NCI-H1436 (cell line): ENCODE measurements at regions not wholly inside any gene's neighbourhood (a gene's known extent, or its start where the extent isn't known, plus 50 kb on each side); places are given as distances from the start of the nearest gene placed in this dataset.

Experiments used
- DNase-seq: peaks from one replicate; lab custom pipeline; 2025; lab: John Stamatoyannopoulos, UW

GRCh38 chr2:157056200-157056676 lies 201.3 kb upstream of the GALNT5 start:
- no peak for DNase-seq

GRCh38 chr2:157058161-157058560 lies 199.3 kb upstream of the GALNT5 start:
- no peak for DNase-seq

- no peak for DNase-seq
These were observed 198.5 kb upstream of the GALNT5 start for GRCh38 chr2:157059036-157059435.

GRCh38 chr2:157061799-157062198 lies 195.7 kb upstream of the GALNT5 start:
- no peak for DNase-seq

- DNase-seq, result no peak
These were observed 189.9 kb upstream of the GALNT5 start for GRCh38 chr2:157067562-157067961.

GRCh38 chr2:157068237-157068636 lies 189.3 kb upstream of the GALNT5 start:
- no peak for DNase-seq

- DNase-seq, result no peak
These were observed 181.6 kb upstream of the GALNT5 start for GRCh38 chr2:157075924-157076323.

GRCh38 chr2:157076526-157077161 lies 180.9 kb upstream of the GALNT5 start:
- no peak for DNase-seq

- DNase-seq, result no peak
These were observed 179.7 kb upstream of the GALNT5 start for GRCh38 chr2:157077753-157078350.

- DNase-seq, result no peak
These were observed 174.6 kb upstream of the GALNT5 start for GRCh38 chr2:157082950-157083349.

- DNase-seq, result no peak
These were observed 172.0 kb upstream of the GALNT5 start for GRCh38 chr2:157085522-157085921.

- no peak for DNase-seq
These were observed 170.0 kb upstream of the GALNT5 start for GRCh38 chr2:157087373-157088002.

GRCh38 chr2:157093666-157094065 lies 163.8 kb upstream of the GALNT5 start:
- no peak for DNase-seq

GRCh38 chr2:157105372-157105771 lies 152.1 kb upstream of the GALNT5 start:
- DNase-seq, result no peak

GRCh38 chr2:157106950-157107349 lies 150.6 kb upstream of the GALNT5 start:
- no peak for DNase-seq

GRCh38 chr2:157107460-157107859 lies 150.0 kb upstream of the GALNT5 start:
- DNase-seq, result no peak

GRCh38 chr2:157107877-157108276 lies 149.6 kb upstream of the GALNT5 start:
- peak; percentile 51 for DNase-seq

- no peak for DNase-seq
These were observed 134.7 kb upstream of the GALNT5 start for GRCh38 chr2:157122776-157123175.

- no peak for DNase-seq
These were observed 132.8 kb upstream of the GALNT5 start for GRCh38 chr2:157124731-157125130.

GRCh38 chr2:157125685-157126084 lies 131.8 kb upstream of the GALNT5 start:
- DNase-seq, result no peak

- no peak for DNase-seq
These were observed 130.1 kb upstream of the GALNT5 start for GRCh38 chr2:157127249-157128012.

GRCh38 chr2:157143901-157144300 lies 113.6 kb upstream of the GALNT5 start:
- DNase-seq, result no peak

- peak; percentile 6 for DNase-seq
These were observed 108.2 kb upstream of the GALNT5 start for GRCh38 chr2:157149270-157149669.
